HepG2 (cell line): ENCODE measurements at regions not wholly inside any gene's neighbourhood (a gene's known extent, or its start where the extent isn't known, plus 50 kb on each side); places are given as distances from the start of the nearest gene placed in this dataset.

ENCODE experiments used
- ATAC-seq: fragments of 200-7000 bp; cut with Tn5 transposase; 3 replicates; pipeline ENCODE4 v1.9.1; 2020; ENCODE audit warnings: mild to moderate bottlenecking, moderate library complexity
- BruUV-seq: library from RNA; stranded (reverse); fragments of 400-500 nt; replicated peaks from 2 replicates; lab custom pipeline; 2021; lab: Mats Ljungman, UMichigan
- CTCF ChIA-PET: fragments of 300-600 bp; formaldehyde crosslinking; extraction: SDS; loops from one replicate; lab custom pipeline; 2021; ENCODE audit warnings: low total read pairs, inconsistent platforms, low intra/inter-chr PET ratio; lab: Yijun Ruan, JAX
- POLR2A ChIA-PET: fragments of 350-600 bp; sonication (Branson Sonifier 250); formaldehyde crosslinking; loops from one replicate; lab custom pipeline; 2020; ENCODE audit warnings: antibody characterized with exemption, inconsistent platforms; lab: Yijun Ruan, JAX
- DNase-seq: peaks from one replicate; pipeline ENCODE4 v3.0.0-alpha.2; 2015; ENCODE audit warnings: low spot score
- FAIRE-seq: peaks from 3 replicates; lab custom pipeline; 2011; peaks lifted over from hg19 to GRCh38; lab: Jason Lieb, UNC
- H2AFZ ChIP-seq: one replicate; pipeline ENCODE4 v1.6.1; 2011; ENCODE audit warnings: low read length, inconsistent platforms
- H3K27ac ChIP-seq: fragments of 300-600 bp; 3 replicates; pipeline ENCODE4 v1.8.0; 2011; ENCODE audit warnings: mixed run types, mild to moderate bottlenecking, mixed read lengths, low read length, inconsistent platforms; ENCODE audit not compliant: insufficient read depth; ENCODE audit errors: extremely low read length
- H3K27me3 ChIP-seq, 2 experiments: fragments of 200-600 bp in 1 of 2; 2 replicates in 1 of 2; 3 replicates in 1 of 2; pipeline versions ENCODE4 v1.6.0 to v1.8.0; 2011; ENCODE audit warnings: low read length in 2 of 2, mild to moderate bottlenecking in 2 of 2, moderate library complexity in 2 of 2, inconsistent platforms in 1 of 2; ENCODE audit not compliant: insufficient read depth in 2 of 2, control insufficient read depth in 1 of 2
- H3K36me3 ChIP-seq, 2 experiments: fragments of 200-600 bp in 1 of 2; replicated peaks in 1 of 2; 2 replicates in 1 of 2; 3 replicates in 1 of 2; pipeline versions ENCODE4 v1.5.1 to v1.8.0; 2011; ENCODE audit warnings: low read length in 2 of 2, inconsistent platforms in 1 of 2; ENCODE audit not compliant: insufficient read depth in 2 of 2, control insufficient read depth in 1 of 2
- H3K4me1 ChIP-seq: 2 replicates; pipeline ENCODE4 v1.5.1; 2012; ENCODE audit warnings: low read length, inconsistent platforms; ENCODE audit not compliant: insufficient read depth
- H3K4me2 ChIP-seq: 2 replicates; pipeline ENCODE4 v1.6.0; 2011; ENCODE audit warnings: low read depth, low read length, inconsistent platforms
- H3K4me3 ChIP-seq, 3 experiments: fragments of 200-600 bp in 1 of 3; sonication (generic), shearing (Covaris generic) in 1 of 3; replicated peaks in 1 of 3; 2 replicates each; pipeline ENCODE4 v1.5.1; 2011 to 2016; ENCODE audit warnings: low read length in 3 of 3, inconsistent platforms in 2 of 3, low read depth in 2 of 3, mild to moderate bottlenecking in 2 of 3, control low read depth in 1 of 3, mixed read lengths in 1 of 3; ENCODE audit not compliant: insufficient read depth in 1 of 3
- H3K79me2 ChIP-seq: one replicate; pipeline ENCODE4 v1.6.1; 2011; ENCODE audit warnings: low read length, inconsistent platforms; ENCODE audit not compliant: insufficient read depth
- H3K9ac ChIP-seq: 2 replicates; pipeline ENCODE4 v1.6.0; 2011; ENCODE audit warnings: mild to moderate bottlenecking, low read depth, low read length, inconsistent platforms; ENCODE audit not compliant: insufficient read depth
- H3K9me3 ChIP-seq: 2 replicates; pipeline ENCODE4 v1.5.1; 2012; ENCODE audit warnings: mild to moderate bottlenecking, low read length
- H4K20me1 ChIP-seq: 2 replicates; pipeline ENCODE4 v1.6.0; 2011; ENCODE audit warnings: inconsistent platforms, mild to moderate bottlenecking, low read length, moderate library complexity; ENCODE audit not compliant: insufficient read depth
- ETV6 ChIP-seq: sonication (generic); formaldehyde crosslinking; conservative IDR thresholded peaks from 2 replicates; pipeline ENCODE4 v1.4.0; 2020; ENCODE audit warnings: missing genetic modification reagents
- KMT2B ChIP-seq: IDR thresholded peaks from 2 replicates; pipeline ENCODE4 v1.6.1; 2016; ENCODE audit warnings: missing genetic modification reagents, missing compliant biosample characterization
- MZF1 ChIP-seq: sonication (generic); formaldehyde crosslinking; IDR thresholded peaks from 2 replicates; pipeline ENCODE4 v1.8.1; 2023; ENCODE audit warnings: mild to moderate bottlenecking, missing genetic modification reagents, borderline replicate concordance
- SP4 ChIP-seq: sonication (generic); formaldehyde crosslinking; IDR thresholded peaks from 2 replicates; pipeline ENCODE4 v1.8.1; 2023; ENCODE audit warnings: mild to moderate bottlenecking, missing genetic modification reagents
- SPEN ChIP-seq: sonication (generic); formaldehyde crosslinking; IDR thresholded peaks from 2 replicates; pipeline ENCODE4 v1.5.1; 2020; ENCODE audit warnings: low read depth, mild to moderate bottlenecking, missing genetic modification reagents
- TCF7 ChIP-seq: sonication (generic); IDR thresholded peaks from 2 replicates; pipeline ENCODE4 v1.6.1; 2016; ENCODE audit warnings: antibody characterized with exemption, low read depth
- ZFYVE20 ChIP-seq: sonication (generic); formaldehyde crosslinking; IDR thresholded peaks from 2 replicates; pipeline ENCODE4 v1.8.0; 2023; ENCODE audit warnings: low read depth, mild to moderate bottlenecking, moderate library complexity, missing genetic modification reagents, borderline replicate concordance
- ZNF121 ChIP-seq: sonication (generic); formaldehyde crosslinking; IDR thresholded peaks from 2 replicates; pipeline ENCODE4 v1.5.0; 2020; ENCODE audit warnings: mild to moderate bottlenecking, missing genetic modification reagents
- ZNF20 ChIP-seq: sonication (generic); formaldehyde crosslinking; IDR thresholded peaks from 2 replicates; pipeline ENCODE4 v1.4.0; 2020; ENCODE audit warnings: mild to moderate bottlenecking, moderate library complexity, missing genetic modification reagents
- ZNF432 ChIP-seq: sonication (generic); formaldehyde crosslinking; IDR thresholded peaks from 2 replicates; pipeline ENCODE4 v1.5.0; 2020; ENCODE audit warnings: missing genetic modification reagents, mild to moderate bottlenecking, borderline replicate concordance
- ZNF468 ChIP-seq: sonication (generic); formaldehyde crosslinking; IDR thresholded peaks from 2 replicates; pipeline ENCODE4 v1.8.0; 2022; ENCODE audit warnings: mild to moderate bottlenecking, moderate library complexity, missing genetic modification reagents
- ZNF543 ChIP-seq: sonication (generic); formaldehyde crosslinking; IDR thresholded peaks from 2 replicates; pipeline ENCODE4 v1.4.0; 2020; ENCODE audit warnings: mild to moderate bottlenecking, missing genetic modification reagents
- ZNF577 ChIP-seq: sonication (generic); formaldehyde crosslinking; IDR thresholded peaks from 2 replicates; pipeline ENCODE4 v1.4.0; 2020; ENCODE audit warnings: mild to moderate bottlenecking, low read depth, missing genetic modification reagents, borderline replicate concordance
- ZNF713 ChIP-seq: sonication (generic); formaldehyde crosslinking; IDR thresholded peaks from 2 replicates; pipeline ENCODE4 v1.4.0; 2020; ENCODE audit warnings: mild to moderate bottlenecking, missing genetic modification reagents
- WGBS: methylation state at CpG from one replicate; pipeline ENCODE4 v1.1.6; 2017; ENCODE audit warnings: low lambda C conversion rate; 5-methylcytosine and 5-hydroxymethylcytosine counted together
- in situ Hi-C: cut with HindIII; loops from 2 replicates; pipeline ENCODE4 v1.10.0; 2017; ENCODE audit warnings: low pct_unique_long_range_greater_than_20kb; ENCODE audit not compliant: extremely low pct_ligation_motif_present
- intact Hi-C: fragments of 100-400 bp; cut with micrococcal nuclease; formaldehyde crosslinking; loops from one replicate; pipeline ENCODE4 v1.10.0; 2022; ENCODE audit not compliant: unreplicated experiment
- TF ChIP-seq, protein P1 (sequence below): sonication (generic); formaldehyde crosslinking; IDR thresholded peaks from 2 replicates; pipeline ENCODE4 v1.5.1; 2020; ENCODE audit warnings: mild to moderate bottlenecking, missing genetic modification reagents, moderate library complexity
- TF ChIP-seq, protein P2 (sequence below): sonication (generic); formaldehyde crosslinking; IDR thresholded peaks from 2 replicates; pipeline ENCODE4 v1.5.0; 2020; ENCODE audit warnings: mild to moderate bottlenecking, missing genetic modification reagents, moderate library complexity

DNA sequence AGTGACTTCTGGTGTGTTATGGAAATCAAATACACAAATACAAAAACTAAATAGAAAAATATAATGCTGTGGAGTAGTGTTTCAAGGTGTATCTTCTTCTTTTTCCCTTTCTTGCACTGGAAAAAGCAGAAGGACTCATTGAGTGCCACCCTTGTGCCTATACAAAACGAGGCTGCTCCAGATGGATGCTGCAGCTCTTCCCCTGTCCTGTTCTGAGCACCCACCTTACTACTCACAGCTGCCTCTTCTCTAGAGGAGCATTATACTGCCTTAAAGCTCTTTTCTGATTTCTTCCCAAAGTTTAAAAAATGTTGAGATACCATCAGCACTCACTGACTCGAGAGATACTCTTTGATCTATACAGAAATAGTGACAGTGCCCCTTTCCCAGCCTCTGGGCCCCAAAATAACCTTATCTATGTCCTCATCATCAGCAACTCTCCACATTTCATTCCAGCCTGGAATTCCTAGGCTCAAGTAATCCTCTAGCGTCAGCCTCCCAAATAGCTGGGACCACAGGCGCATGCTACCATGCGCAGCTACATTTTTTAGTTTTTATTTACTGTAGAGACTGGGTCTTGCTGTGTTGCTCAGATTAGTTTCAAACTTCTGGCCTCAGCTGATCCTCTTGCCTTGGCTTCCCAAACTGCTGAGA lies 1356.1 kb upstream of the NRXN1 start:
- H3K9ac ChIP-seq, result no peak overlapping the region
- WGBS, result 43% methylated on average over 5 of the region's 5 CpGs
- POLR2A ChIA-PET, result no interaction called here
- H3K4me3 ChIP-seq, result no peak overlapping the region
- H3K4me2 ChIP-seq, result no peak overlapping the region
- BruUV-seq, result no TSS peak
- DNase-seq (no peak), ATAC-seq (no peak), FAIRE-seq (no peak)
- H3K4me1 ChIP-seq, result no peaks in the 10 kb centered on the region
- no peaks in the 10 kb centered on the region for H3K36me3 ChIP-seq
- CTCF ChIA-PET, result no interaction called here
- H2AFZ ChIP-seq, result no peak overlapping the region
- TF ChIP-seq ETV6 (CRISPR knock-in tag), result no peak
- no peak for TF ChIP-seq TCF7
- TF ChIP-seq ZNF543 (CRISPR knock-in tag), result no peak
- TF ChIP-seq, protein P1, sequence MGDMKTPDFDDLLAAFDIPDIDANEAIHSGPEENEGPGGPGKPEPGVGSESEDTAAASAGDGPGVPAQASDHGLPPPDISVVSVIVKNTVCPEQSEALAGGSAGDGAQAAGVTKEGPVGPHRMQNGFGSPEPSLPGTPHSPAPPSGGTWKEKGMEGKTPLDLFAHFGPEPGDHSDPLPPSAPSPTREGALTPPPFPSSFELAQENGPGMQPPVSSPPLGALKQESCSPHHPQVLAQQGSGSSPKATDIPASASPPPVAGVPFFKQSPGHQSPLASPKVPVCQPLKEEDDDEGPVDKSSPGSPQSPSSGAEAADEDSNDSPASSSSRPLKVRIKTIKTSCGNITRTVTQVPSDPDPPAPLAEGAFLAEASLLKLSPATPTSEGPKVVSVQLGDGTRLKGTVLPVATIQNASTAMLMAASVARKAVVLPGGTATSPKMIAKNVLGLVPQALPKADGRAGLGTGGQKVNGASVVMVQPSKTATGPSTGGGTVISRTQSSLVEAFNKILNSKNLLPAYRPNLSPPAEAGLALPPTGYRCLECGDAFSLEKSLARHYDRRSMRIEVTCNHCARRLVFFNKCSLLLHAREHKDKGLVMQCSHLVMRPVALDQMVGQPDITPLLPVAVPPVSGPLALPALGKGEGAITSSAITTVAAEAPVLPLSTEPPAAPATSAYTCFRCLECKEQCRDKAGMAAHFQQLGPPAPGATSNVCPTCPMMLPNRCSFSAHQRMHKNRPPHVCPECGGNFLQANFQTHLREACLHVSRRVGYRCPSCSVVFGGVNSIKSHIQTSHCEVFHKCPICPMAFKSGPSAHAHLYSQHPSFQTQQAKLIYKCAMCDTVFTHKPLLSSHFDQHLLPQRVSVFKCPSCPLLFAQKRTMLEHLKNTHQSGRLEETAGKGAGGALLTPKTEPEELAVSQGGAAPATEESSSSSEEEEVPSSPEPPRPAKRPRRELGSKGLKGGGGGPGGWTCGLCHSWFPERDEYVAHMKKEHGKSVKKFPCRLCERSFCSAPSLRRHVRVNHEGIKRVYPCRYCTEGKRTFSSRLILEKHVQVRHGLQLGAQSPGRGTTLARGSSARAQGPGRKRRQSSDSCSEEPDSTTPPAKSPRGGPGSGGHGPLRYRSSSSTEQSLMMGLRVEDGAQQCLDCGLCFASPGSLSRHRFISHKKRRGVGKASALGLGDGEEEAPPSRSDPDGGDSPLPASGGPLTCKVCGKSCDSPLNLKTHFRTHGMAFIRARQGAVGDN (CRISPR knock-in tag), result no peak
- no peak for TF ChIP-seq ZFYVE20 (CRISPR knock-in tag)
- TF ChIP-seq MZF1 (CRISPR knock-in tag), result no peak
- no peak for TF ChIP-seq ZNF432 (CRISPR knock-in tag)
- TF ChIP-seq, protein P2, sequence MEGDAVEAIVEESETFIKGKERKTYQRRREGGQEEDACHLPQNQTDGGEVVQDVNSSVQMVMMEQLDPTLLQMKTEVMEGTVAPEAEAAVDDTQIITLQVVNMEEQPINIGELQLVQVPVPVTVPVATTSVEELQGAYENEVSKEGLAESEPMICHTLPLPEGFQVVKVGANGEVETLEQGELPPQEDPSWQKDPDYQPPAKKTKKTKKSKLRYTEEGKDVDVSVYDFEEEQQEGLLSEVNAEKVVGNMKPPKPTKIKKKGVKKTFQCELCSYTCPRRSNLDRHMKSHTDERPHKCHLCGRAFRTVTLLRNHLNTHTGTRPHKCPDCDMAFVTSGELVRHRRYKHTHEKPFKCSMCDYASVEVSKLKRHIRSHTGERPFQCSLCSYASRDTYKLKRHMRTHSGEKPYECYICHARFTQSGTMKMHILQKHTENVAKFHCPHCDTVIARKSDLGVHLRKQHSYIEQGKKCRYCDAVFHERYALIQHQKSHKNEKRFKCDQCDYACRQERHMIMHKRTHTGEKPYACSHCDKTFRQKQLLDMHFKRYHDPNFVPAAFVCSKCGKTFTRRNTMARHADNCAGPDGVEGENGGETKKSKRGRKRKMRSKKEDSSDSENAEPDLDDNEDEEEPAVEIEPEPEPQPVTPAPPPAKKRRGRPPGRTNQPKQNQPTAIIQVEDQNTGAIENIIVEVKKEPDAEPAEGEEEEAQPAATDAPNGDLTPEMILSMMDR, result no peak
- no peak for TF ChIP-seq ZNF20 (CRISPR knock-in tag)
- TF ChIP-seq KMT2B (CRISPR knock-in tag), result no peak
- TF ChIP-seq ZNF577 (CRISPR knock-in tag), result no peak
- no peak for TF ChIP-seq ZNF121 (CRISPR knock-in tag)
- TF ChIP-seq ZNF468 (CRISPR knock-in tag), result no peak
- no peak for TF ChIP-seq ZNF713
- no peak for TF ChIP-seq SPEN
- no peak for TF ChIP-seq SP4 (CRISPR knock-in tag)
- intact Hi-C loops, result no loop called here
- no peaks in the 10 kb centered on the region for H3K27me3 ChIP-seq
- H3K27ac ChIP-seq, result no peak overlapping the region
- H3K79me2 ChIP-seq, result no peaks in the 10 kb centered on the region
- H4K20me1 ChIP-seq, result no peaks in the 10 kb centered on the region
- in situ Hi-C loops, result no loop called here
- peaks cover 17% of the 10 kb centered on the region for H3K9me3 ChIP-seq
